Chondrocyte (in vitro differentiated cells): ENCODE measurements at regions not wholly inside any gene's neighbourhood (a gene's known extent, or its start where the extent isn't known, plus 50 kb on each side); places are given as distances from the start of the nearest gene placed in this dataset.

Experiments
- DNase-seq: peaks from one replicate; pipeline ENCODE4 v3.0.0; 2021; ENCODE audit warnings: mixed read lengths, low spot score
- H3K27ac Mint-ChIP-seq: one replicate; pipeline ENCODE4 v1.8.0; 2021; ENCODE audit warnings: mild to moderate bottlenecking, moderate library complexity, mixed read lengths; ENCODE audit not compliant: unreplicated experiment
- H3K27me3 Mint-ChIP-seq: 2 replicates; pipeline ENCODE4 v1.8.0; 2021; ENCODE audit warnings: low read depth, mixed read lengths
- H3K36me3 Mint-ChIP-seq: 2 replicates; pipeline ENCODE4 v1.8.0; 2021; ENCODE audit warnings: low read depth, mixed read lengths
- H3K4me1 Mint-ChIP-seq: 2 replicates; pipeline ENCODE4 v1.8.0; 2021; ENCODE audit warnings: low read depth, mild to moderate bottlenecking, mixed read lengths
- H3K4me3 Mint-ChIP-seq: one replicate; pipeline ENCODE4 v1.8.0; 2021; ENCODE audit warnings: mild to moderate bottlenecking, moderate library complexity, mixed read lengths; ENCODE audit not compliant: unreplicated experiment
- H3K9me3 Mint-ChIP-seq: 2 replicates; pipeline ENCODE4 v1.8.0; 2021; ENCODE audit warnings: low read depth, mixed read lengths
- CTCF ChIP-seq: fragments of 200-600 bp; sonication (generic); IDR thresholded peaks from 2 replicates; pipeline ENCODE4 v1.5.0; 2021; ENCODE audit warnings: antibody characterized with exemption, mild to moderate bottlenecking, moderate library complexity

- no peak for DNase-seq
- no peak for TF ChIP-seq CTCF
- H3K36me3 Mint-ChIP-seq, result peaks cover 2% of the 10 kb centered on the region
- H3K4me1 Mint-ChIP-seq, result no peaks in the 10 kb centered on the region
- H3K27ac Mint-ChIP-seq, result no peak overlapping the region
- no peak overlapping the region for H3K4me3 Mint-ChIP-seq
- no peaks in the 10 kb centered on the region for H3K9me3 Mint-ChIP-seq
- peaks cover 5% of the 10 kb centered on the region for H3K27me3 Mint-ChIP-seq
These were observed 262.3 kb upstream of the CADM1 start for GRCh38 chr11:115766561-115766960.

- H3K27ac Mint-ChIP-seq, result no peak overlapping the region
- peaks cover 2% of the 10 kb centered on the region for H3K36me3 Mint-ChIP-seq
- TF ChIP-seq CTCF, result no peak
- no peaks in the 10 kb centered on the region for H3K4me1 Mint-ChIP-seq
- no peak overlapping the region for H3K4me3 Mint-ChIP-seq
- no peak for DNase-seq
- H3K27me3 Mint-ChIP-seq, result peaks cover 5% of the 10 kb centered on the region
- H3K9me3 Mint-ChIP-seq, result no peaks in the 10 kb centered on the region
These were observed 261.6 kb upstream of the CADM1 start for GRCh38 chr11:115765803-115766239.

GRCh38 chr11:115764176-115764575, 260.0 kb upstream of the CADM1 start:
- no peak for TF ChIP-seq CTCF
- H3K9me3 Mint-ChIP-seq, result no peaks in the 10 kb centered on the region
- no peaks in the 10 kb centered on the region for H3K27me3 Mint-ChIP-seq
- no peak overlapping the region for H3K27ac Mint-ChIP-seq
- DNase-seq, result no peak
- no peaks in the 10 kb centered on the region for H3K4me1 Mint-ChIP-seq
- H3K4me3 Mint-ChIP-seq, result no peak overlapping the region
- H3K36me3 Mint-ChIP-seq, result peaks cover 2% of the 10 kb centered on the region

GRCh38 chr11:115761817-115762216, 257.6 kb upstream of the CADM1 start:
- Mint-ChIP-seq H3K27me3 (peaks cover 5% of the 10 kb centered on the region), H3K27ac (no peak overlapping the region), H3K4me3 (no peak overlapping the region), H3K4me1 (peaks cover 8% of the 10 kb centered on the region), H3K9me3 (no peaks in the 10 kb centered on the region), H3K36me3 (no peaks in the 10 kb centered on the region)
- no peak for DNase-seq
- no peak for TF ChIP-seq CTCF

- Mint-ChIP-seq H3K36me3 (peaks cover 1% of the 10 kb centered on the region), H3K27ac (no peak overlapping the region), H3K27me3 (peaks cover 5% of the 10 kb centered on the region), H3K9me3 (no peaks in the 10 kb centered on the region), H3K4me3 (no peak overlapping the region), H3K4me1 (peaks cover 8% of the 10 kb centered on the region)
- TF ChIP-seq CTCF, result no peak
- no peak for DNase-seq
These were observed 257.1 kb upstream of the CADM1 start for GRCh38 chr11:115761348-115761747.
